ENCODE measurements at regions not wholly inside any gene's neighbourhood (a gene's known extent, or its start where the extent isn't known, plus 50 kb on each side); places are given as distances from the start of the nearest gene placed in this dataset.

DNA sequence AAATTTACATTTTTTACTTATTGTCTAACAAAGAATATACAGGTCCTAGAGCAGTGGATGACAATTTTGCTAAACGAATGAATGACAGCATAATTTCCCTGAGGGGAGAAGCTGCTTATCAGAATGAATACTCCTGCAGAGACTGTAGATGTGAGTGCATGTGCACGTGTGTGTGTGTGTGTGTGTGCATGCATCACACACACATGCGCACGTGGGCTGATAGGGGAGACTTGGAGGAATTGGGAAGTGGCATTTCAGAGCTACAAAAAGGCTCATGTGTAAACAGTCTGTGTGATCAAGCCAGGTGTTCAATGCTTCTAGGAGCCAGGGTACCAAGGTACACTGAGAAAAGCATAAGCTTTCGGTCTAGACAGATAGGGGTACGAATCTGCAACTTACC lies 93.5 kb upstream of the SASH1 start:
- DNase-seq (ENCODE audit: low spot score), result no peak

DNA sequence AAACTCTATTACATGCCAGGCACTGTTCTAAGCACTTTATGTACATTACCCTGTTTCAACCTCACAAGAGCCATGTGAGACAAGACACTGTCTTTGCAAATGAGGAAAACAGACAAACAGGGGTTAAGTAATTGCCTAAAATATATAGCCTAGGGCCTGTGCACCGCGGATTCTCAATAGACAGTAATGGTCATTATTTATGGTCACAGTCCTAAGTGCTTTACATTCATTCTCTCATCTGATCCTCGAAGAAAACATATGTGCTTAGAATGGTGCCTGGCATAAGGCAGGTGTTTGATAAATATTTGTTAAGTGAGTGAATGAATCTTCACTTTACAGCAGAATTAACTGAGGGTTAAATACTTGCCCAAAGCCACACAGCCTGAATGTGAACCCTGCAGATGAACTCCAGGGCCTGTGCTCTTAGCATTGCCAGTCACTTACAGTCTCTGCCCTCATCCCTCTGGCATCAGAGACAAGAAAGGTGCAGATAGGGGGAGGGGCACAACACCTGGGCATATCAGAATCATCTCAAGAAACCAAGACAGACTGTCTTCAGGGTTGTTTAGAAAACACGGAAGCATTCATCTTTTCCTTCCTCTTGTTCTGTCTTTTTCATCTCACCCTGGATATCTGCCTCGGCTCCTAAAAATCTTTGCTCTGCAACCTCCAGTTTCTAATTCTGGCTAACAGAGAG lies 92.8 kb upstream of the SASH1 start:
- DNase-seq (ENCODE audit: low spot score), result no peak

DNA sequence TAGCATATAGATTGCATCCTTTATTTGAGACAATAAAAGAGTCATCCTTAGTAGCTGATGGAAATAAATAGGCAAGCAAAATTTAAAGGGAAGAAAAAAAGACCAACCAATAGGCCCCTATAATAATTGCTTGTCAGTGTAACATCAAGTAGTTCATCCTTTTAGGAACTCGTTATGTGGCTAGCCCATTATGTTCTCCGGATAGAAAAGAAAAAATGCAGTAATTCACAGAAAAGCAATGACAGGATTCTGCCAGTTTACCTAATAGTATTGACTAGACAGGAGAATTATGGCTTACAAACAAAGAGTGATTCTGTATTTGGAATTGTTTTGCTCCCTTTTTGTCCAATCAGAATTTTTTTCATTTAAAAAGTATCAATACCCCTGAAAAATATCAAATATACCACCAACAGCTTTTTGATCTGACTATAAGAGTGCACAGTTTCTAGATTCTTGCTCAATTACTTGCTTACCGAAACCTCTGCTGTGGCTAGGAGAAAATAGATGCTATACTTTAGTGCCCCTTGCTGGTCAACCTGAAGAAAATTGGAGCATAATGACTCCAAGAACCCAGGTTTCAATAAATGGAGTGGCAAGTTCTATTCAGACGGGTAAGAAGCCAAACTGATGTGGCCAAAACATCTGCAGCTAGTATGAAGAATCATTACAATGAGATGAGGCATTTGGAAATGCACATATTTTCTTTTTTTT lies 91.5 kb upstream of the SASH1 start:
- DNase-seq (ENCODE audit: low spot score), result no peak

- no peak for DNase-seq (ENCODE audit: low spot score)
These were observed 90.7 kb upstream of the SASH1 start for GRCh38 chr6:148251891-148252290.

DNA sequence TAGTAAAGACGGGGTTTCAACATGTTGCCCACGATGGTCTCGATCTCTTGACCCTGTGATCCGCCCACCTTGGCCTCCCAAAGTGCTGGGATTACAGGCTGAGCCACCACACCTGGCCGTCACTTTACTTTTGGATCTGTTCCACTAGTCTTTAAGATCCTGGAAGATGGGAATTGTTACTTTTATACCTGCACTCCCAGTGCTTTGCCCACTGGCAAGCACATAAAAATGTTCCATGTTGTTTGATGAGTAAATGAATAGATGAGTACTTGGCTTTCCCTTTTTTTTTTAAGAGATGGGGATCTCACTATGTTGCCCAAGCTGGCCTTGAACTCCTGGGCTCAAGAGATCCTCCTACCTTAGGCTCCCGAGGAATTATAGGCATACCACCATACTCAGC lies 84.8 kb upstream of the SASH1 start:
- DNase-seq (ENCODE audit: low spot score), result no peak

- no peak for DNase-seq (ENCODE audit: low spot score)
These were observed 83.8 kb upstream of the SASH1 start for GRCh38 chr6:148258868-148259267.

- no peak for DNase-seq (ENCODE audit: low spot score)
These were observed 81.2 kb upstream of the SASH1 start for GRCh38 chr6:148261470-148261869.

- no peak for DNase-seq (ENCODE audit: low spot score)
These were observed 79.6 kb upstream of the SASH1 start for GRCh38 chr6:148263010-148263409.

DNA sequence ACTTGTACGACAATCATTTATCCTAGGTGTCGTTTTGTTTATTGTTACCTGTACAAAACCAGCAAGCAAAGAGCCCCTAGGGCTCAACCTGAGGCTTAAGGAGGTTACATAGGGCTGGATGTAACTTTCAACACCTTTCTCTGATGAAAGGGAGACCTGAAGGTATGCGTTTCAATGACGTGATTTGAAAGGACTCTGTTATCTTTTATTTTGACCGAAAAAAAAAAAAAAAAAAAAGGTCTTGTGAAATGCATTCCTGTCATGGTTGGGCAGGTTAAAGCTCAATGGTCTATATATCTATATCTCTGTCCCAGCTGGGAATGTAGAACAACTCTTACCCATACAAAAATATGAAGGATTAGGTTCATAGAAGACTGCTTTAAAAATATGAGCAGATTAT lies 78.7 kb upstream of the SASH1 start:
- DNase-seq (ENCODE audit: low spot score), result no peak

DNA sequence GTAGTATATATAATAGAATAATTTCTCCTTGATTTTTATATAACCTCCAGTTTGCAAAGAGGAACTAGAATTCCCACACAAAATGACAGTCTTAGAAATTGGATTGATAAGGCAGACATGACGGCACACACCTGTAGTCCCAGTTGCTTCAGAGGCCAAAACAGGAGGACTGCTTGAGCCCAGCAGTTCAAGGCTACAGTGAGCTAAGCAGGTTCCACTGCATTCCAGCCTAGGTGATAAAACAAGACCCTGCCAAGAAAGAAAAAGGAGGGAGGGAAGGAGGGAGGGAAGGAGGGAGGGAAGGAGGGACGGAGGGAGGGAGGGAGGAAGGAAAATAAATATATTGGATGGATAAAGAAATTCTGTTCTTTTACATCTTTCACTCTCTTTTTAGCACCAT lies 77.6 kb upstream of the SASH1 start:
- no peak for DNase-seq (ENCODE audit: low spot score)

DNA sequence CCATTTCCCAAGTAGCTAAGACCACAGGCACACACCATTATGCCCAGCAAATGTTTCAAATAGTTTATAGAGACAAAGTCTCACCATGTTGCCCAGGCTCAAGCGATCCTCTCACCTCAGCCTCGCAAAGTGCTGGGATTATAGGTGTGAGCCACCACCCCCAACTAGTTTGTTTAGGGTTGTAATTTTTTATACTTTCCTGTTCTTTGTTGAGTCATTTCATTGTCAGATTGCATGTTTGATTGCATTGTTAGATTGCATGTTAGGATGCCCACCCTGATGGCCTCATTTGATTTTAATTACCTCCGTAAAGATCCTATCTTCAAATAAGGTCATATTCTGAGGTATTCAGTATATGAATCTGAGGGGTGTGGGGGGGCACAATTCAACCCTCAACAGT lies 73.3 kb upstream of the SASH1 start:
- DNase-seq (ENCODE audit: low spot score), result no peak

GRCh38 chr6:148271711-148272439 lies 70.8 kb upstream of the SASH1 start:
- no peak for DNase-seq (ENCODE audit: low spot score)

DNA sequence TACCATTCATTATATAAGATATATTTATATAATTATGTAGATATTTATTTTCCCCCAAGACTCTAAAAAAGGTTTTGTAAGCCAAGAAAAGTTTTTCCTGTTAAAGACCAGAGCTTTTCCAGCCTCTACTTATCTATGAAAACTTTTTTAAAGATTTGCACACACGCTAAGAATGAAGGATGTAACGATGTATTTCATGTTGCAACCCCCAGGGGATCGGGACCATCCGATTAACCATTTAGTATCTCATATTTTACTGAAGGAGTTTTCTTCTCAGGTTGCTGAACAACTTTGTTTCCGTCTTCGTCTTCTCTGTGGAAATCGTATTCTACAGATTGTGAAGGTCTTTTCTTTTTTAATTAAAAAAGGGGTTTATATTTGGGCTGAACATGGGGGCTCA lies 70.0 kb upstream of the SASH1 start:
- DNase-seq (ENCODE audit: low spot score), result no peak

DNA sequence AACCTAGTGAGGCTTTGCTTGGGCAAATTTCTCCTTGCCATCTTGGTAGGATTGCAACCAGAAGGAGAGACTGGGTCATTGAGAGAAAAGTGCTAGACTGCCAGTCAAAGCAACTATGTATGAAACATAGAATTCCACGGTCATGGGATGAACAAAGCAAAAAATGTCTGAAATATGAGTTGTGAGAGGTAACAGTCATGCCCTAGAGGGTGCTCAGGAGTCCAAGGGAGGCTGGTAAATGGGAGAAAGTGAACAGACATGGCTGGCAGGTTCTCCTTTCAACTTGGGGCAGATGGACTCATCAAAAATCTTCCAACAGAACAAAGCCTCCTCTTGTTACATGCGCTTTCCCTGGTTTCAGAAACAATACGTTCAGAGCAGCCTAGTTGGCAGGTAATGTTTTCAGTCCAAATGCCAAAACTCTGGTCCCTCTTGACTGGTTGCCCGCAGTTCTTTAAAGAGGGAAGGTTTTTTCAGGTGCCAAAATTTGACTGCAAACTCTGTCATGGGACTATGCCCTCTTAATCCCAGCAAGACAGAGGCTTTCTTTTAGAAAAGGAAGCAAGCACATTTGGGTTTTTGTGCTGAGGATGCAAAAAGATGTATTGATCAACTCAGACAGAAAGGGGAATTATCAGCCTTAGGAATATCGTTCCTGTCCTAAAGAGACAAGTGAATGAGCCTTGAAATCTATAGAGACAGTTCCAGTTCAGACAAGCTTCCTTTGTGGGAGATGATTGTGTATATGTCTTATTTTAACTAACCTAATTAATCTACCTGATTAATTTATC lies 68.5 kb upstream of the SASH1 start:
- DNase-seq (ENCODE audit: low spot score), result no peak

- no peak for DNase-seq (ENCODE audit: low spot score)
These were observed 67.8 kb upstream of the SASH1 start for GRCh38 chr6:148274809-148275208.

GRCh38 chr6:148285205-148285604 lies 57.4 kb upstream of the SASH1 start:
- DNase-seq (ENCODE audit: low spot score), result no peak

GRCh38 chr6:148286563-148286962 lies 56.1 kb upstream of the SASH1 start:
- no peak for DNase-seq (ENCODE audit: low spot score)

- DNase-seq (ENCODE audit: low spot score), result no peak
These were observed 54.9 kb upstream of the SASH1 start for GRCh38 chr6:148287623-148288333.

- DNase-seq (ENCODE audit: low spot score), result no peak
These were observed 54.1 kb upstream of the SASH1 start for GRCh38 chr6:148288541-148288940.

DNA sequence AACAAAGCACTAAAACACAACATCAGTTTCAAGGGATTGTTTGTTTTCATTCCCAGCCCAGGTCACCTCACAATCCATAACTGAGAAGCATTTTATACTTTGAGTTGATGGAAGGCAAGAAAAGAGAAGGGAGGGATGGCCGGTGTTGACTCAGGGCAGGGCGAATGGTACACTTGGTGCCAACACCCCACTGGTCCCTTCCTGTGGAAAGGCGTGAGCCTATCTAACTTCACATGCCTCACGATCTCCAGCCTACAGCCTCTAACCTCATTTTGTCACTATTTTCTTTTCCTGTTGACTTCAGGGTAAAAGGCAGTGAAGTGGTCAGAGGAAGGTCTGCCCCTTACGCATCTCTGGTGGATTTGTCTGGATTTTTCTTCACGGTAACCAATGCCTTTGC lies 53.5 kb upstream of the SASH1 start:
- DNase-seq (ENCODE audit: low spot score), result no peak

- no peak for DNase-seq (ENCODE audit: low spot score)
These were observed 50.8 kb upstream of the SASH1 start for GRCh38 chr6:148291876-148292275.
